MM.1S (cell line): ENCODE measurements at regions not wholly inside any gene's neighbourhood (a gene's known extent, or its start where the extent isn't known, plus 50 kb on each side); places are given as distances from the start of the nearest gene placed in this dataset.
"Not testable (repeated sequence)": the region's sequence is repeated elsewhere in the genome, so short reads cannot be mapped to it uniquely, and the experiment has no call there.

Experiments
- DNase-seq: peaks from one replicate; pipeline ENCODE4 v3.0.0-alpha.2; 2015
- H2AFZ ChIP-seq: fragments of 300-600 bp; sonication (generic); 2 replicates; pipeline ENCODE4 v1.6.0; 2016; ENCODE audit warnings: antibody characterized with exemption, low read length
- H3F3A ChIP-seq: fragments of 300-600 bp; sonication (generic); 2 replicates; pipeline ENCODE4 v1.6.1; 2016; ENCODE audit warnings: mild to moderate bottlenecking, antibody characterized with exemption, low read length, moderate library complexity, mixed read lengths; ENCODE audit not compliant: insufficient read depth
- H3K27ac ChIP-seq: fragments of 300-600 bp; sonication (generic); 2 replicates; pipeline ENCODE4 v1.5.1; 2016; ENCODE audit warnings: mild to moderate bottlenecking, low read length
- H3K27me3 ChIP-seq: fragments of 300-600 bp; sonication (generic); replicated peaks from 2 replicates; pipeline ENCODE4 v1.6.0; 2016; ENCODE audit warnings: low read length; ENCODE audit not compliant: insufficient read depth
- H3K36me3 ChIP-seq: fragments of 300-600 bp; sonication (generic); replicated peaks from 2 replicates; pipeline ENCODE4 v1.6.1; 2016; ENCODE audit warnings: mild to moderate bottlenecking, low read length, mixed read lengths; ENCODE audit not compliant: insufficient read depth
- H3K4me1 ChIP-seq: fragments of 300-600 bp; sonication (generic); 2 replicates; pipeline ENCODE4 v1.6.1; 2016; ENCODE audit warnings: low read length, mixed read lengths
- H3K4me2 ChIP-seq: fragments of 300-600 bp; sonication (generic); 2 replicates; pipeline ENCODE4 v1.6.0; 2016; ENCODE audit warnings: low read depth, low read length
- H3K4me3 ChIP-seq: fragments of 300-600 bp; sonication (generic); 2 replicates; pipeline ENCODE4 v1.5.1; 2016; ENCODE audit warnings: low read length, mixed read lengths
- H3K79me2 ChIP-seq: fragments of 300-600 bp; sonication (generic); 2 replicates; pipeline ENCODE4 v1.6.1; 2016; ENCODE audit warnings: mixed run types, low read length, mixed read lengths
- H3K9ac ChIP-seq: fragments of 300-600 bp; sonication (generic); 2 replicates; pipeline ENCODE4 v1.6.1; 2016; ENCODE audit warnings: low read length, mixed read lengths
- H3K9me2 ChIP-seq: fragments of 300-600 bp; sonication (generic); replicated peaks from 2 replicates; pipeline ENCODE4 v1.6.1; 2016; ENCODE audit warnings: mild to moderate bottlenecking, low read length, mixed read lengths; ENCODE audit not compliant: insufficient read depth
- H3K9me3 ChIP-seq: fragments of 300-600 bp; sonication (generic); replicated peaks from 2 replicates; pipeline ENCODE4 v1.6.1; 2016; ENCODE audit warnings: mild to moderate bottlenecking, low read length, mixed read lengths; ENCODE audit not compliant: insufficient read depth
- H4K20me1 ChIP-seq: fragments of 300-600 bp; sonication (generic); 2 replicates; pipeline ENCODE4 v1.6.1; 2016; ENCODE audit warnings: mild to moderate bottlenecking, low read length, moderate library complexity, mixed read lengths; ENCODE audit not compliant: insufficient read depth
- EZH2 ChIP-seq: fragments of 300-600 bp; sonication (generic); optimal IDR thresholded peaks from 2 replicates; pipeline ENCODE3; 2017; ENCODE audit warnings: low read depth, mild to moderate bottlenecking, antibody characterized with exemption, low read length, mixed read lengths
- EZH2phosphoT487 ChIP-seq: fragments of 300-600 bp; sonication (generic); IDR thresholded peaks from 2 replicates; pipeline ENCODE4 v1.6.1; 2018; ENCODE audit warnings: antibody characterized with exemption, low read length
- TF ChIP-seq, protein P1 (sequence below): fragments of 300-600 bp; sonication (generic); IDR thresholded peaks from 2 replicates; pipeline ENCODE4 v1.5.1; 2016; ENCODE audit warnings: antibody characterized with exemption, low read length, mixed read lengths

DNA sequence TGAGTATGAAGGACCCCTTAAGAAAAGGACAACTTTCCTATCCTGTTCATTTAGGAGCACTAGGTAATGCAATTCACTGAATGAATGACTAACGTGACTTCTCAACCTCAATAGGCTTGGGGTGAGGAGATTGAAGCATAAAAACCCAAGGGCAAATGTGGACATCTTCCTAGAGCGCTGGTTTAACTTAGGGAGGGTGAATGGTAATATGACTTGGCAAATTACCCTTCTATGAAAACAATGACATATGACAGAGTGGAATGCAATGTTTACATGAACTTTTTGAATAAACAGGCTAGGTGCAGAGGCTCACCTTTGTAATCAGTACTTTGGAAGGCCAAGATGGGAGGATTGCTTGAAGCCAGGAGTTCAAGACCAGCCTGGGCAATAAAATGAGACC lies 83.9 kb upstream of the ANK3 start:
- Histone ChIP-seq H3K9me2 (no peaks in the 10 kb centered on the region), H3K27ac (no peak overlapping the region)
- no peak for DNase-seq

DNA sequence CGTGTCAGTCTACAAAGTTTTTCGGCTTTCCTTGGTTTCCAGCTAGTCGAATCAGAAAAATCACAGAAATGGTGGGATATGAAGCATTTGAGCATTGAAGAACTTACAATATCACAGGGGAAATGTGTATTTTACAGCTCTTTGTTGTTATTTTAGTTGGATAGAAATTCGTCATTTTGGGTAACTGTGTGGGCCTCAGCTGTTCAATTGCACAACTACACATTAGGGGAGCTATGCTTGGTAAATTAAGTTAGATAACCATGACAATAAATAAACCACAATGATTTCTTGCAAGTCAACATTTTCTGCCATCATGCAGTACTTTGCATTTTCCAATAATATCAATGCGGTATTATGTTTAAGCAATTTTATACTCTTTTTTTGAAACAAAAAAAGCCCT lies 80.4 kb upstream of the ANK3 start:
- DNase-seq: no peak
- TF ChIP-seq, protein P1, sequence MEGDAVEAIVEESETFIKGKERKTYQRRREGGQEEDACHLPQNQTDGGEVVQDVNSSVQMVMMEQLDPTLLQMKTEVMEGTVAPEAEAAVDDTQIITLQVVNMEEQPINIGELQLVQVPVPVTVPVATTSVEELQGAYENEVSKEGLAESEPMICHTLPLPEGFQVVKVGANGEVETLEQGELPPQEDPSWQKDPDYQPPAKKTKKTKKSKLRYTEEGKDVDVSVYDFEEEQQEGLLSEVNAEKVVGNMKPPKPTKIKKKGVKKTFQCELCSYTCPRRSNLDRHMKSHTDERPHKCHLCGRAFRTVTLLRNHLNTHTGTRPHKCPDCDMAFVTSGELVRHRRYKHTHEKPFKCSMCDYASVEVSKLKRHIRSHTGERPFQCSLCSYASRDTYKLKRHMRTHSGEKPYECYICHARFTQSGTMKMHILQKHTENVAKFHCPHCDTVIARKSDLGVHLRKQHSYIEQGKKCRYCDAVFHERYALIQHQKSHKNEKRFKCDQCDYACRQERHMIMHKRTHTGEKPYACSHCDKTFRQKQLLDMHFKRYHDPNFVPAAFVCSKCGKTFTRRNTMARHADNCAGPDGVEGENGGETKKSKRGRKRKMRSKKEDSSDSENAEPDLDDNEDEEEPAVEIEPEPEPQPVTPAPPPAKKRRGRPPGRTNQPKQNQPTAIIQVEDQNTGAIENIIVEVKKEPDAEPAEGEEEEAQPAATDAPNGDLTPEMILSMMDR: no peak
- TF ChIP-seq EZH2phosphoT487 (no peak), EZH2 (no peak)
- H3K79me2 ChIP-seq: no peaks in the 10 kb centered on the region
- no peaks in the 10 kb centered on the region for H3F3A ChIP-seq
- H3K9me3 ChIP-seq: no peaks in the 10 kb centered on the region
- no peaks in the 10 kb centered on the region for H3K4me1 ChIP-seq
- no peaks in the 10 kb centered on the region for H3K27me3 ChIP-seq
- no peak overlapping the region for H2AFZ ChIP-seq
- H3K27ac ChIP-seq: no peak overlapping the region
- H3K4me2 ChIP-seq: no peak overlapping the region
- no peaks in the 10 kb centered on the region for H3K9me2 ChIP-seq
- no peak overlapping the region for H3K4me3 ChIP-seq
- H3K9ac ChIP-seq: no peak overlapping the region
- no peaks in the 10 kb centered on the region for H3K36me3 ChIP-seq
- no peaks in the 10 kb centered on the region for H4K20me1 ChIP-seq

More for the DNA sequence above, 83.9 kb upstream of the ANK3 start:
- no peak overlapping the region for H2AFZ ChIP-seq
- H3K9ac ChIP-seq: no peak overlapping the region
- no peaks in the 10 kb centered on the region for H3K36me3 ChIP-seq
- no peak overlapping the region for H3K4me3 ChIP-seq
- H4K20me1 ChIP-seq: no peaks in the 10 kb centered on the region
- H3K79me2 ChIP-seq: no peaks in the 10 kb centered on the region
- no peaks in the 10 kb centered on the region for H3K9me3 ChIP-seq
- no peaks in the 10 kb centered on the region for H3K27me3 ChIP-seq
- H3F3A ChIP-seq: no peaks in the 10 kb centered on the region
- no peak for TF ChIP-seq EZH2phosphoT487
- no peak overlapping the region for H3K4me2 ChIP-seq
- H3K4me1 ChIP-seq: no peaks in the 10 kb centered on the region; the same call in 1 of the 2 replicates

DNA sequence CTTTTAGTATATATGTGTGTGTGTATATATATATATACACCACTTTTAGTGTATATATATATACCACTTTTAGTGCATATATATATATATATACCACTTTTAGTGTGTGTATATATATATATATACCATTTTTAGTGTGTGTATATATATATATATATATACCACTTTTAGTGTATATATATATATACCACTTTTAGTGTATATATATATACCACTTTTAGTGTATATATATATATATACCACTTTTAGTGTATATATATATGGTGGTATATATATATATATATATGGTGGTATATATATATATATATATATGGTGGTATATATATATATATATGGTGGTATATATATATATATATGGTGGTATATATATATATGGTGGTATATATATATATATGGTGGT lies 79.5 kb upstream of the ANK3 start:
- not testable (repeated sequence) for H3K9ac ChIP-seq, H4K20me1 ChIP-seq, H3K27ac ChIP-seq, H3K4me2 ChIP-seq, H3K79me2 ChIP-seq, H3K36me3 ChIP-seq, H2AFZ ChIP-seq, DNase-seq, H3K4me1 ChIP-seq, H3F3A ChIP-seq, H3K9me3 ChIP-seq, H3K9me2 ChIP-seq, H3K27me3 ChIP-seq, H3K4me3 ChIP-seq

DNA sequence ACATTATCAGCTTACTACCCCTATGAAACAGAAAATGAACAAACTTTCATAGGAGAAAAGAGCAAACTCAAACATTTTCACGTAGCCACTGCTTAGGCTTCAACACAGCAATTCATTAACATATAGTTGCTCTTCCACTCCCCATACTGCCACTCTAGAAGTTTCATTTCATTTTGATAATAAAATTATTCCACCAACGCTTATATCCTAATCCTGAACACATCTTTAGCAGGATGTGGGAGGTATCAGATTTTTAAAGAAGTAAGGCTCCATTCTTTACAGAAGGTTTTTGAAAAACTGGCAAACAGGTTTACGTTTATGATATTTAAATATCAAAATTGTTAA lies 77.5 kb upstream of the ANK3 start:
- Histone ChIP-seq H3K27ac (no peak overlapping the region), H3K36me3 (no peaks in the 10 kb centered on the region), H3K79me2 (no peaks in the 10 kb centered on the region), H3K4me3 (no peak overlapping the region), H2AFZ (no peak overlapping the region), H3K27me3 (no peaks in the 10 kb centered on the region), H3K4me2 (no peak overlapping the region), H3F3A (no peaks in the 10 kb centered on the region), H3K9me2 (no peaks in the 10 kb centered on the region), H3K9ac (no peak overlapping the region), H4K20me1 (no peaks in the 10 kb centered on the region), H3K4me1 (no peaks in the 10 kb centered on the region), H3K9me3 (no peaks in the 10 kb centered on the region)
- TF ChIP-seq, protein P1: no peak
- TF ChIP-seq EZH2phosphoT487 (no peak), EZH2 (no peak)
- DNase-seq: no peak
